ENCODE measurements at regions not wholly inside any gene's neighbourhood (a gene's known extent, or its start where the extent isn't known, plus 50 kb on each side); places are given as distances from the start of the nearest gene placed in this dataset.
"Not testable (repeated sequence)": the region's sequence is repeated elsewhere in the genome, so short reads cannot be mapped to it uniquely, and the experiment has no call there.

DNA sequence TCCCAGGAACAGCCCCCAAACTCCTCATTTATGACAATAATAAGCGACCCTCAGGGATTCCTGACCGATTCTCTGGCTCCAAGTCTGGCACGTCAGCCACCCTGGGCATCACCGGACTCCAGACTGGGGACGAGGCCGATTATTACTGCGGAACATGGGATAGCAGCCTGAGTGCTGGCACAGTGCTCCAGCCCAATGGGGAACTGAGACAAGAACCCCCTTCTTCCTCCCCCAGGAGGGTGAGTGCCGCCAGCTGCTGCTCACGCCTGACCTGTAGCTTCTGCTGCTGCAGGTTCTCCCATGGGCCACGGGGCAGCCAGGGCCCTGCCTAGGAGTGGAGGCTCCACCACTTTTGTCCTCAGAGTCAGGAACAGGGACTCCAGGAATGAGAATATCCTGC is 78.2 kb downstream of the VPREB1 start:
- no peak for ATAC-seq
- TF ChIP-seq RARB (CRISPR knock-in tag; IDR thresholded peaks at IDR 0.05) (no peak), BACH2 (CRISPR knock-in tag; IDR thresholded peaks at IDR 0.05; ENCODE audit: borderline replicate concordance) (no peak), GLIS3 (CRISPR knock-in tag; IDR thresholded peaks at IDR 0.05) (no peak)
- TF ChIP-seq, protein P1, sequence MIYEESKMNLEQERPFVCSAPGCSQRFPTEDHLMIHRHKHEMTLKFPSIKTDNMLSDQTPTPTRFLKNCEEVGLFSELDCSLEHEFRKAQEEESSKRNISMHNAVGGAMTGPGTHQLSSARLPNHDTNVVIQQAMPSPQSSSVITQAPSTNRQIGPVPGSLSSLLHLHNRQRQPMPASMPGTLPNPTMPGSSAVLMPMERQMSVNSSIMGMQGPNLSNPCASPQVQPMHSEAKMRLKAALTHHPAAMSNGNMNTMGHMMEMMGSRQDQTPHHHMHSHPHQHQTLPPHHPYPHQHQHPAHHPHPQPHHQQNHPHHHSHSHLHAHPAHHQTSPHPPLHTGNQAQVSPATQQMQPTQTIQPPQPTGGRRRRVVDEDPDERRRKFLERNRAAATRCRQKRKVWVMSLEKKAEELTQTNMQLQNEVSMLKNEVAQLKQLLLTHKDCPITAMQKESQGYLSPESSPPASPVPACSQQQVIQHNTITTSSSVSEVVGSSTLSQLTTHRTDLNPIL (CRISPR knock-in tag; IDR thresholded peaks at IDR 0.05; ENCODE audit: low read depth) = no peak
- TF ChIP-seq, protein P2, sequence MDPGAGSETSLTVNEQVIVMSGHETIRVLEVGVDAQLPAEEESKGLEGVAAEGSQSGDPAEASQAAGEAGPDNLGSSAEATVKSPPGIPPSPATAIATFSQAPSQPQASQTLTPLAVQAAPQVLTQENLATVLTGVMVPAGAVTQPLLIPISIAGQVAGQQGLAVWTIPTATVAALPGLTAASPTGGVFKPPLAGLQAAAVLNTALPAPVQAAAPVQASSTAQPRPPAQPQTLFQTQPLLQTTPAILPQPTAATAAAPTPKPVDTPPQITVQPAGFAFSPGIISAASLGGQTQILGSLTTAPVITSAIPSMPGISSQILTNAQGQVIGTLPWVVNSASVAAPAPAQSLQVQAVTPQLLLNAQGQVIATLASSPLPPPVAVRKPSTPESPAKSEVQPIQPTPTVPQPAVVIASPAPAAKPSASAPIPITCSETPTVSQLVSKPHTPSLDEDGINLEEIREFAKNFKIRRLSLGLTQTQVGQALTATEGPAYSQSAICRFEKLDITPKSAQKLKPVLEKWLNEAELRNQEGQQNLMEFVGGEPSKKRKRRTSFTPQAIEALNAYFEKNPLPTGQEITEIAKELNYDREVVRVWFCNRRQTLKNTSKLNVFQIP (CRISPR knock-in tag; IDR thresholded peaks at IDR 0.05; ENCODE audit: borderline replicate concordance, low read depth) = no peak

DNA sequence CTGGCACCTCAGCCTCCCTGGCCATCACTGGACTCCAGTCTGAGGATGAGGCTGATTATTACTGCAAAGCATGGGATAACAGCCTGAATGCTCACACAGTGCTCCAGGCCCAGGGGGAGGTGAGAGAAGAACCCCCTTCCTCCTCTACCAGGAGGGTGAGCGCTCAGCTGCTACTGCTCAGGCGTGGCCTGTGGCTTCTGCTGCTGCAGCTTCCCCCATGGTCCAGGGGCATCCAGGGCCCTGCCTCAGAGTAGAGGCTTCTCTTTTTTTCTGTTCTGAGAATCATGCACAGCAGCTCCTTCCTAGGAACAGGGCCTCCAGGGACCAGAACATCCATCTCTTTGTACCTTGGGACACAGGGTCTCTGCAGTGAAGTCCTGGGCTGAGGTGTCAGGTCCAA is 83.1 kb downstream of the VPREB1 start:
- no peak for ATAC-seq
- no peak for TF ChIP-seq ZFP30 (CRISPR knock-in tag; IDR thresholded peaks at IDR 0.05)
- TF ChIP-seq ISL1 (CRISPR knock-in tag; IDR thresholded peaks at IDR 0.05) = no peak
- TF ChIP-seq ZNF8 (CRISPR knock-in tag; IDR thresholded peaks at IDR 0.05) = no peak
- TF ChIP-seq, protein P2 (CRISPR knock-in tag; IDR thresholded peaks at IDR 0.05; ENCODE audit: borderline replicate concordance, low read depth) = no peak
- TF ChIP-seq GLIS3 (CRISPR knock-in tag; IDR thresholded peaks at IDR 0.05) = no peak

DNA sequence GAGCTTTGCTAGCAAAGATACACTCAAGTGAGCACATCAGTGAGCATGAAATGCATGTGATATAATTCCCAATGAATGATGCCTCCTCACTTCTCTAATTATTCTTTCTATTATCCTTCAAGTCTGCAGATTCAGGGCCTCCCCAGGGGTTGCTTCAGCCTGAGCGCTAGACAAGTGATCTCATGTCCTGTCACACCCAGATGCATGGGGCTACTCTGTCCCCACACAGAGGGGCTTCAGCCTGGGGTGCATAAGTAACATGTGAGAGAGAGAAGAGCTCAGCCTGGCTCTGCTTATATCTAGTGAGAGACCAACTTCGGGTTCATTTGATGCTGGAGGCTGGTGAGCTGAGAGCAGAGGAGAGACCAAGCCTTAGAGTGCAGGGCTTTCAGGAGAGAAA is 85.2 kb downstream of the VPREB1 start:
- TF ChIP-seq, protein P3, sequence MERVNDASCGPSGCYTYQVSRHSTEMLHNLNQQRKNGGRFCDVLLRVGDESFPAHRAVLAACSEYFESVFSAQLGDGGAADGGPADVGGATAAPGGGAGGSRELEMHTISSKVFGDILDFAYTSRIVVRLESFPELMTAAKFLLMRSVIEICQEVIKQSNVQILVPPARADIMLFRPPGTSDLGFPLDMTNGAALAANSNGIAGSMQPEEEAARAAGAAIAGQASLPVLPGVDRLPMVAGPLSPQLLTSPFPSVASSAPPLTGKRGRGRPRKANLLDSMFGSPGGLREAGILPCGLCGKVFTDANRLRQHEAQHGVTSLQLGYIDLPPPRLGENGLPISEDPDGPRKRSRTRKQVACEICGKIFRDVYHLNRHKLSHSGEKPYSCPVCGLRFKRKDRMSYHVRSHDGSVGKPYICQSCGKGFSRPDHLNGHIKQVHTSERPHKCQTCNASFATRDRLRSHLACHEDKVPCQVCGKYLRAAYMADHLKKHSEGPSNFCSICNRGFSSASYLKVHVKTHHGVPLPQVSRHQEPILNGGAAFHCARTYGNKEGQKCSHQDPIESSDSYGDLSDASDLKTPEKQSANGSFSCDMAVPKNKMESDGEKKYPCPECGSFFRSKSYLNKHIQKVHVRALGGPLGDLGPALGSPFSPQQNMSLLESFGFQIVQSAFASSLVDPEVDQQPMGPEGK (CRISPR knock-in tag; IDR thresholded peaks at IDR 0.05; ENCODE audit: borderline replicate concordance) = no peak
- TF ChIP-seq ZFP30 (CRISPR knock-in tag; IDR thresholded peaks at IDR 0.05) (no peak), ISL1 (CRISPR knock-in tag; IDR thresholded peaks at IDR 0.05) (no peak), RARB (CRISPR knock-in tag; IDR thresholded peaks at IDR 0.05) (no peak)
- TF ChIP-seq, protein P1 (CRISPR knock-in tag; IDR thresholded peaks at IDR 0.05; ENCODE audit: low read depth) = no peak
- ATAC-seq = no peak

DNA sequence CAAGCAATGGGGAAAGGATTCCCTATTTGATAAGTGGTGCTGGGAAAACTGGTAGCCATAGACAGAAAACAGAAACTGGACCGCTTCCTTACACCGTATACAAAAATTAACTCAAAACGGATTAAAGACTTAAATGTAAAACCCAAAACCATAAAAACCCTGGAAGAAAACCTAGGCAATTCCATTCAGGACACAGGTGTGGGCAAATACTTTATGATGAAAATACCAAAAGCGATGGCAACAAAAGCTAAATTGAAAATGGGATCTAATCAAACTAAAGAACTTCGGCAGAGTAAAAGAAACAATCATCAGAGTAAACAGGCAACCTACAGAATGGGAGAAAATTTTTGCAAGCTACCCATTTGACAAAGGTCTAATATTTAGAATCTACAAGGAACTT is 91.1 kb downstream of the VPREB1 start:
- not testable (repeated sequence) for ATAC-seq

DNA sequence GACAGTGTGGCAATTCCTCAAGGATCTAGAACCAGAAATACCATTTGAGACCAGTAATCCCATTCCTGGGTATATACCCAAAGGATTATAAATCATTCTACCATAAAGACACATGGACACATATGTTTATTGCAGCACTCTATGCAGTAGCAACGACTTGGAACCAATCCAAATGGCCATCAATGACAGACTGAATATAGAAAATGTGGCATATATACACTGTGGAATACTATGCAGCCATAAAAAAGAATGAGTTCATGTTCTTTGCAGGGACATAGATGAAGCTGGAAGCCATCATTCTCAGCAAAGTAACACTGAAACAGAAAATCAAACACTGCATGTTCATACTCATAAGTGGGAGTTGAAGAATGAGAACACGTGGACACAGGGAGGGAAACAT is 91.7 kb downstream of the VPREB1 start:
- ATAC-seq = not testable (repeated sequence)

DNA sequence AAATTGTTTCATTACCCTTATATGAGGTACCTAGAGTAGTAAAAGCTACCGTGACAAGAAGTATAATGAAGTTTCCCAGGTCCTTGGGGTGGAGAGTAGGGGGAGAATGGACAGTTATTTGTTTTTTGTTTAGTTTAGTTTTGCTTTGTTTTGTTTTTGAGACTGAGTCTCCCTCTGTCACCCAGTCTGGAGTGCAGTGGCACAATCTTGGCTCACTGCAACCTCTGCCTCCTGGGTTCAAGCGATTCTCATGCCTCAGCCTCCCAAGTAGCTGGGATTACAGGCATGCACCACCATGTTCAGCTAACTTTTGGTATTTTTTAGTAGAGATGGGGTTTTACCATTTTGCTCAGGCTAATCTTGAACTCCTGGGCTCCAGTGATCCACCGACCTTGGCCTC is 94.2 kb downstream of the VPREB1 start:
- ATAC-seq = not testable (repeated sequence)

DNA sequence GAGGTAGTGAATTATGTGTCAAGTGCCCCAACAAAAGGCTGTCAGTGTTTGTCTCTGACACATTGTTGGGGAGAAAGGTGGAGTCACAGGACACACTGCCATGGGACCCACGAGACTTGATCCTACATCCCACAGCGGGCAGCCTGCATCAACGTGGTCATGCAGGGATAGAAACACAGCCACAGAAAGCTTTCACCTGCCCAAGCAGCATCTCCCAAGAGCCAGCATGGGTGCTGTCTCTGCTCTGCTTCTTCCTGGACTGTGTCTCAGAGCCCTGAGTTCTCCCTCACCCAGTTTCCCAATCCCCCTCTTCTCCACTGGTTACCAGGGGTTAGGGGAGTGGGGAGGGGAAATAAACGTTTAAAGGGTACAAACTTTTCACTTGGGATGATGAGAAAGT is 97.2 kb downstream of the VPREB1 start:
- ATAC-seq = no peak
- no peak for TF ChIP-seq ZNF70 (CRISPR knock-in tag; IDR thresholded peaks at IDR 0.05)
- TF ChIP-seq ISL1 (CRISPR knock-in tag; IDR thresholded peaks at IDR 0.05) = no peak

DNA sequence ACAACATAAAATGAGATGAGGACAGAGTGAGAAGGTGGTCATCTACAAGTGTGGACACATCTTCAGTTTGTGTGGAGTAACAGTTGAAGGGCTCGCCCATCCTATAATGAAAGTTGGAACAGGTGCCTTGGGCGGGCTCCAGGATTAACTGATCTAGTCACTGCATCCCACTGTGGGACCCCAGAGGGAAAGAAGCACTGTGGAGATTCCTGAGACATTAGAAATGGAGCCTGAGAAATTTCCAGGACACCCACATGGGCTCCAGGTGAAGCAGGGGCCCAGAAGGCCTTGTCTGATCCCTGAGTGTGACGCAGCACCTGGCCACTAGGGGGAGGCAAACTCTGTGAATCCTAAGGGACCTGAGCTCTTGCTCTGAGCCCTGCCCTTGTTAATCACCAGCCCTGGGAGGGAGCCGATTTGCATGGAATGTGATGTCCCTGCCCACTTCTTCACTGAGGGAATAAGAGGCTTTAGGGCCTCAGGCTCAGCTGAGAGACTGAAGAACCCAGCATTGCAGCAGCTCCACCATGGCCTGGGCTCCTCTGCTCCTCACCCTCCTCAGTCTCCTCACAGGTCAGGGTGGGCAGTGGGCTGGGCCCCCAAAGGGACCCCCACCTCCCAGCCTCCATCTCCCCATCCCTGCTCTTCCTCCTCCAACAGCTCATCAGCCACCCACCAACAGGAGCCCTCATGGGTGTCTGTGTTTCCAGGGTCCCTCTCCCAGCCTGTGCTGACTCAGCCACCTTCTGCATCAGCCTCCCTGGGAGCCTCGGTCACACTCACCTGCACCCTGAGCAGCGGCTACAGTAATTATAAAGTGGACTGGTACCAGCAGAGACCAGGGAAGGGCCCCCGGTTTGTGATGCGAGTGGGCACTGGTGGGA is 98.4 kb downstream of the VPREB1 start:
- peak; percentile 78 for ATAC-seq
- TF ChIP-seq, protein P1 (CRISPR knock-in tag; IDR thresholded peaks at IDR 0.05; ENCODE audit: low read depth) = no peak
- TF ChIP-seq GLIS3 (CRISPR knock-in tag; IDR thresholded peaks at IDR 0.05) = no peak
- TF ChIP-seq SNAI2 (CRISPR knock-in tag; IDR thresholded peaks at IDR 0.05) = no peak
- TF ChIP-seq TOX (CRISPR knock-in tag; IDR thresholded peaks at IDR 0.05; ENCODE audit: borderline replicate concordance) = no peak
- TF ChIP-seq CSDC2 (CRISPR knock-in tag; IDR thresholded peaks at IDR 0.05) = no peak
- TF ChIP-seq ZNF565 (CRISPR knock-in tag; conservative IDR thresholded peaks at IDR 0.05; ENCODE audit: low read depth) = no peak
- TF ChIP-seq, protein P4, sequence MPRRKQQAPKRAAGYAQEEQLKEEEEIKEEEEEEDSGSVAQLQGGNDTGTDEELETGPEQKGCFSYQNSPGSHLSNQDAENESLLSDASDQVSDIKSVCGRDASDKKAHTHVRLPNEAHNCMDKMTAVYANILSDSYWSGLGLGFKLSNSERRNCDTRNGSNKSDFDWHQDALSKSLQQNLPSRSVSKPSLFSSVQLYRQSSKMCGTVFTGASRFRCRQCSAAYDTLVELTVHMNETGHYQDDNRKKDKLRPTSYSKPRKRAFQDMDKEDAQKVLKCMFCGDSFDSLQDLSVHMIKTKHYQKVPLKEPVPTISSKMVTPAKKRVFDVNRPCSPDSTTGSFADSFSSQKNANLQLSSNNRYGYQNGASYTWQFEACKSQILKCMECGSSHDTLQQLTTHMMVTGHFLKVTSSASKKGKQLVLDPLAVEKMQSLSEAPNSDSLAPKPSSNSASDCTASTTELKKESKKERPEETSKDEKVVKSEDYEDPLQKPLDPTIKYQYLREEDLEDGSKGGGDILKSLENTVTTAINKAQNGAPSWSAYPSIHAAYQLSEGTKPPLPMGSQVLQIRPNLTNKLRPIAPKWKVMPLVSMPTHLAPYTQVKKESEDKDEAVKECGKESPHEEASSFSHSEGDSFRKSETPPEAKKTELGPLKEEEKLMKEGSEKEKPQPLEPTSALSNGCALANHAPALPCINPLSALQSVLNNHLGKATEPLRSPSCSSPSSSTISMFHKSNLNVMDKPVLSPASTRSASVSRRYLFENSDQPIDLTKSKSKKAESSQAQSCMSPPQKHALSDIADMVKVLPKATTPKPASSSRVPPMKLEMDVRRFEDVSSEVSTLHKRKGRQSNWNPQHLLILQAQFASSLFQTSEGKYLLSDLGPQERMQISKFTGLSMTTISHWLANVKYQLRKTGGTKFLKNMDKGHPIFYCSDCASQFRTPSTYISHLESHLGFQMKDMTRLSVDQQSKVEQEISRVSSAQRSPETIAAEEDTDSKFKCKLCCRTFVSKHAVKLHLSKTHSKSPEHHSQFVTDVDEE (CRISPR knock-in tag; IDR thresholded peaks at IDR 0.05) = no peak
- no peak for TF ChIP-seq ZFP30 (CRISPR knock-in tag; IDR thresholded peaks at IDR 0.05)
